Keratinocyte (primary cell): ENCODE measurements at regions not wholly inside any gene's neighbourhood (a gene's known extent, or its start where the extent isn't known, plus 50 kb on each side); places are given as distances from the start of the nearest gene placed in this dataset.

ENCODE experiments used
- CTCF ChIP-seq, 3 experiments: IDR thresholded peaks in 1 of 3; conservative IDR thresholded peaks in 1 of 3; optimal IDR thresholded peaks in 1 of 3; 2 replicates in 2 of 3; 3 replicates in 1 of 3; pipeline versions ENCODE3 to v1.5.1; 2011; ENCODE audit warnings: low read length in 3 of 3, mild to moderate bottlenecking in 3 of 3, moderate library complexity in 2 of 3, control low read depth in 1 of 3, inconsistent platforms in 1 of 3; ENCODE audit not compliant: insufficient read depth in 2 of 3; ENCODE audit errors: extremely low read depth in 1 of 3
- EZH2 ChIP-seq: IDR thresholded peaks from one replicate; pipeline ENCODE4 v1.6.1; 2012; ENCODE audit warnings: inconsistent platforms, mild to moderate bottlenecking, low read length, moderate library complexity

- TF ChIP-seq CTCF (optimal IDR thresholded peaks at IDR 0.05 in 1 of 3, IDR thresholded peaks at IDR 0.05 in 1 of 3, conservative IDR thresholded peaks at IDR 0.05 in 1 of 3; ENCODE audit: extremely low read depth in 1 of 3, insufficient read depth in 2 of 3, low read length in 3 of 3) (no peak), EZH2 (no peak)
Measured at GRCh38 chr4:174056959-174057358, 226.5 kb downstream of the FBXO8 start.
